Liver (tissue), 3 donors: ENCODE measurements at regions not wholly inside any gene's neighbourhood (a gene's known extent, or its start where the extent isn't known, plus 50 kb on each side); places are given as distances from the start of the nearest gene placed in this dataset.

Source experiments
- CTCF ChIP-seq: fragments of 150-350 bp; IDR thresholded peaks from 2 replicates; pipeline ENCODE4 v1.5.1; 2017; ENCODE audit warnings: improper control_type of control experiment, low read depth, low read length; ENCODE audit not compliant: missing input control
- EGR1 ChIP-seq, 2 donors: IDR thresholded peaks; 2 replicates each; pipeline ENCODE4 v1.6.1; 2016 to 2018; ENCODE audit warnings: antibody characterized with exemption in 2 of 2, low read depth in 2 of 2
- FOXA1 ChIP-seq: IDR thresholded peaks from 2 replicates; pipeline ENCODE4 v1.6.1; 2016; ENCODE audit warnings: antibody characterized with exemption
- FOXA2 ChIP-seq: IDR thresholded peaks from 2 replicates; pipeline ENCODE4 v1.6.1; 2016; ENCODE audit warnings: antibody characterized with exemption
- GABPA ChIP-seq, 2 donors: IDR thresholded peaks in 1 of 2; conservative IDR thresholded peaks in 1 of 2; 2 replicates each; pipeline ENCODE4 v1.6.1; 2016; ENCODE audit warnings: antibody characterized with exemption in 2 of 2, mild to moderate bottlenecking in 1 of 2, moderate library complexity in 1 of 2
- JUND ChIP-seq, 2 donors: IDR thresholded peaks; 2 replicates each; pipeline ENCODE4 v1.6.1; 2016; ENCODE audit warnings: antibody characterized with exemption in 2 of 2
- MAX ChIP-seq: IDR thresholded peaks from 2 replicates; pipeline ENCODE4 v1.6.1; 2016; ENCODE audit warnings: antibody characterized with exemption
- RAD21 ChIP-seq, 2 donors: IDR thresholded peaks; 2 replicates each; pipeline ENCODE4 v1.6.1; 2016; ENCODE audit warnings: antibody characterized with exemption in 2 of 2, mild to moderate bottlenecking in 2 of 2
- RXRA ChIP-seq, 2 donors: IDR thresholded peaks; 2 replicates each; pipeline ENCODE4 v1.6.1; 2017 to 2018; ENCODE audit warnings: antibody characterized with exemption in 2 of 2, mild to moderate bottlenecking in 1 of 2
- SP1 ChIP-seq: IDR thresholded peaks from 2 replicates; pipeline ENCODE4 v1.6.1; 2018; ENCODE audit warnings: antibody characterized with exemption, mild to moderate bottlenecking
- TAF1 ChIP-seq: conservative IDR thresholded peaks from 2 replicates; pipeline ENCODE4 v1.6.1; 2016; ENCODE audit warnings: antibody characterized with exemption, mild to moderate bottlenecking
- YY1 ChIP-seq: IDR thresholded peaks from 2 replicates; pipeline ENCODE4 v1.6.1; 2016; ENCODE audit warnings: antibody characterized with exemption, mild to moderate bottlenecking
- TF ChIP-seq, protein P1 (sequence below): IDR thresholded peaks from 2 replicates; pipeline ENCODE4 v1.6.1; 2016; ENCODE audit warnings: antibody characterized with exemption
- donor health status: healthy.
- donor health status: healthy.

- TF ChIP-seq CTCF (no peak), MAX (no peak), RAD21 (IDR thresholded peaks at IDR 0.05) (no peak), RXRA (IDR thresholded peaks at IDR 0.05) (no peak), GABPA (IDR thresholded peaks at IDR 0.05 in 1 of 2, conservative IDR thresholded peaks at IDR 0.05 in 1 of 2) (no peak), EGR1 (IDR thresholded peaks at IDR 0.05; ENCODE audit: low read depth in 2 of 2) (no peak), FOXA1 (no peak), YY1 (no peak), JUND (IDR thresholded peaks at IDR 0.05) (no peak), FOXA2 (no peak), TAF1 (no peak), SP1 (no peak)
- TF ChIP-seq, protein P1, sequence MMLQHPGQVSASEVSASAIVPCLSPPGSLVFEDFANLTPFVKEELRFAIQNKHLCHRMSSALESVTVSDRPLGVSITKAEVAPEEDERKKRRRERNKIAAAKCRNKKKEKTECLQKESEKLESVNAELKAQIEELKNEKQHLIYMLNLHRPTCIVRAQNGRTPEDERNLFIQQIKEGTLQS: no peak
Measured at GRCh38 chr6:15077961-15078360, 167.9 kb upstream of the JARID2 start.
